Right lobe of liver (tissue), 4 donors: ENCODE measurements at regions not wholly inside any gene's neighbourhood (a gene's known extent, or its start where the extent isn't known, plus 50 kb on each side); places are given as distances from the start of the nearest gene placed in this dataset.

Experiments used
- POLR2A ChIP-seq: fragments of 450-650 bp; IDR thresholded peaks from one replicate; pipeline ENCODE4 v1.6.1; 2017; ENCODE audit warnings: antibody characterized with exemption, mild to moderate bottlenecking
- TF ChIP-seq, protein P1 (sequence below), 4 donors: fragments of 200-600 bp in 3 of 4; fragments of 450-650 bp in 1 of 4; IDR thresholded peaks; one replicate each; pipeline versions ENCODE4 v1.5.1 to v1.8.0; 2016 to 2022; ENCODE audit warnings: antibody characterized with exemption in 4 of 4, mild to moderate bottlenecking in 2 of 4
- donor health status: DM: no; HTN: no; CAD: no.
- donor health status: DM: no; HTN: no; CAD: no.
- donor health status: DM: no; HTN: yes; CAD: no.

DNA sequence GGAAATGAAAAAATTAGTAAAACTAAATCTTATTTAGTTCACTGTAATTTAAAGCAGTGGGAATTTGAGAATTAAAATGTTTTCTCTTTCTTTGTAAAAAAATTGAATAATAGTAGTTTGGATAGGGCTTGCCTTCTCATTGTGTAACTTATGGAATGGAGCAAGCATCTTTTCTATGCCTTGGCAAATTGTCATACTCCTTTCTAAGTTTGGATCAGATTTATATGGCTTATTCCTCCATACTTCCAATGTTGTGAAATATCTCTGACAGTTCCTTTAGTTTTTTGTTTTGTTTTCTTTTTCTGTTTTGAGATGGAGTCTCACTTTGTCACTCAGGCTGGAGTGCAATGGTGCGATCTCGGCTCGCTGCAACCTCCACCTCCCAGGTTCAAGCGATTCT is 176.4 kb downstream of the SAMD5 start:
- TF ChIP-seq, protein P1, sequence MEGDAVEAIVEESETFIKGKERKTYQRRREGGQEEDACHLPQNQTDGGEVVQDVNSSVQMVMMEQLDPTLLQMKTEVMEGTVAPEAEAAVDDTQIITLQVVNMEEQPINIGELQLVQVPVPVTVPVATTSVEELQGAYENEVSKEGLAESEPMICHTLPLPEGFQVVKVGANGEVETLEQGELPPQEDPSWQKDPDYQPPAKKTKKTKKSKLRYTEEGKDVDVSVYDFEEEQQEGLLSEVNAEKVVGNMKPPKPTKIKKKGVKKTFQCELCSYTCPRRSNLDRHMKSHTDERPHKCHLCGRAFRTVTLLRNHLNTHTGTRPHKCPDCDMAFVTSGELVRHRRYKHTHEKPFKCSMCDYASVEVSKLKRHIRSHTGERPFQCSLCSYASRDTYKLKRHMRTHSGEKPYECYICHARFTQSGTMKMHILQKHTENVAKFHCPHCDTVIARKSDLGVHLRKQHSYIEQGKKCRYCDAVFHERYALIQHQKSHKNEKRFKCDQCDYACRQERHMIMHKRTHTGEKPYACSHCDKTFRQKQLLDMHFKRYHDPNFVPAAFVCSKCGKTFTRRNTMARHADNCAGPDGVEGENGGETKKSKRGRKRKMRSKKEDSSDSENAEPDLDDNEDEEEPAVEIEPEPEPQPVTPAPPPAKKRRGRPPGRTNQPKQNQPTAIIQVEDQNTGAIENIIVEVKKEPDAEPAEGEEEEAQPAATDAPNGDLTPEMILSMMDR (IDR thresholded peaks at IDR 0.05), result no peak
- no peak for TF ChIP-seq POLR2A
